ENCODE measurements at regions not wholly inside any gene's neighbourhood (a gene's known extent, or its start where the extent isn't known, plus 50 kb on each side); places are given as distances from the start of the nearest gene placed in this dataset.

DNA sequence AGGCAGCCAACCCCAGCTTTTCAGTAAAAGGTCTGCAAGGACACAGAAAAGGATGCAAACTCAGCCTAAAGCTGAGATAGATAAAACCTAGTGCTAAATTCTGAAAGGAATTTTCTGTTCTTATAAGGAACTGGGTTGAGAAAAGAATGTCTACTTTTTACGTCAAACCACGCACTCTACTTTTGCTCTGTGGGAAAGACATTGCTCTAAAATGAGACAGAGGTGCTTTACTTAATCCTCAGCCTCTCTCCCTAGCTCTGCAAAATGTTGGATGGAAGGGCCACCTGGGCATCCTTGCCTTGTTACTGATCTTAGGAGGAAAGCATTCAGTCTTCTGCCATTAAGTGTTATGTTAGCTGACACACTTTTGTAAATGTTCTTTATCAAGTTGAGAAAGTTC, 72.1 kb upstream of the LINC00305 start:
- H4K20me1 ChIP-seq (ENCODE audit: insufficient read depth): no peaks in the 10 kb centered on the region
- no peaks in the 10 kb centered on the region for H3K36me3 ChIP-seq (ENCODE audit: insufficient read depth, low read length)
- H3K4me3 ChIP-seq (ENCODE audit: low read length): no peak overlapping the region
- H3K27me3 ChIP-seq (ENCODE audit: insufficient read depth, low read depth, low read length): no peaks in the 10 kb centered on the region
- H2AFZ ChIP-seq (ENCODE audit: low read depth, low read length): no peak overlapping the region
- H3K9ac ChIP-seq (ENCODE audit: low read length): no peak overlapping the region
- H3K27ac ChIP-seq (ENCODE audit: low read length): no peak overlapping the region
- H3K9me2 ChIP-seq (ENCODE audit: insufficient read depth, low read length): no peaks in the 10 kb centered on the region
- no peaks in the 10 kb centered on the region for H3F3A ChIP-seq (ENCODE audit: insufficient read depth, low read length, poor library complexity, severe bottlenecking)
- no peak for TF ChIP-seq POLR2AphosphoS5 (IDR thresholded peaks at IDR 0.05)
- no peak for TF ChIP-seq EP300 (conservative IDR thresholded peaks at IDR 0.05; ENCODE audit: poor library complexity, severe bottlenecking)
- TF ChIP-seq, protein P1, sequence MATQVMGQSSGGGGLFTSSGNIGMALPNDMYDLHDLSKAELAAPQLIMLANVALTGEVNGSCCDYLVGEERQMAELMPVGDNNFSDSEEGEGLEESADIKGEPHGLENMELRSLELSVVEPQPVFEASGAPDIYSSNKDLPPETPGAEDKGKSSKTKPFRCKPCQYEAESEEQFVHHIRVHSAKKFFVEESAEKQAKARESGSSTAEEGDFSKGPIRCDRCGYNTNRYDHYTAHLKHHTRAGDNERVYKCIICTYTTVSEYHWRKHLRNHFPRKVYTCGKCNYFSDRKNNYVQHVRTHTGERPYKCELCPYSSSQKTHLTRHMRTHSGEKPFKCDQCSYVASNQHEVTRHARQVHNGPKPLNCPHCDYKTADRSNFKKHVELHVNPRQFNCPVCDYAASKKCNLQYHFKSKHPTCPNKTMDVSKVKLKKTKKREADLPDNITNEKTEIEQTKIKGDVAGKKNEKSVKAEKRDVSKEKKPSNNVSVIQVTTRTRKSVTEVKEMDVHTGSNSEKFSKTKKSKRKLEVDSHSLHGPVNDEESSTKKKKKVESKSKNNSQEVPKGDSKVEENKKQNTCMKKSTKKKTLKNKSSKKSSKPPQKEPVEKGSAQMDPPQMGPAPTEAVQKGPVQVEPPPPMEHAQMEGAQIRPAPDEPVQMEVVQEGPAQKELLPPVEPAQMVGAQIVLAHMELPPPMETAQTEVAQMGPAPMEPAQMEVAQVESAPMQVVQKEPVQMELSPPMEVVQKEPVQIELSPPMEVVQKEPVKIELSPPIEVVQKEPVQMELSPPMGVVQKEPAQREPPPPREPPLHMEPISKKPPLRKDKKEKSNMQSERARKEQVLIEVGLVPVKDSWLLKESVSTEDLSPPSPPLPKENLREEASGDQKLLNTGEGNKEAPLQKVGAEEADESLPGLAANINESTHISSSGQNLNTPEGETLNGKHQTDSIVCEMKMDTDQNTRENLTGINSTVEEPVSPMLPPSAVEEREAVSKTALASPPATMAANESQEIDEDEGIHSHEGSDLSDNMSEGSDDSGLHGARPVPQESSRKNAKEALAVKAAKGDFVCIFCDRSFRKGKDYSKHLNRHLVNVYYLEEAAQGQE (IDR thresholded peaks at IDR 0.05; ENCODE audit: borderline replicate concordance): no peak
- no peak for TF ChIP-seq MXI1 (conservative IDR thresholded peaks at IDR 0.05; ENCODE audit: poor library complexity, severe bottlenecking)
- TF ChIP-seq SMC3 (conservative IDR thresholded peaks at IDR 0.05; ENCODE audit: poor library complexity): no peak
- no peak for TF ChIP-seq RAD21 (conservative IDR thresholded peaks at IDR 0.05)
- no peak for TF ChIP-seq TAF1 (IDR thresholded peaks at IDR 0.05; ENCODE audit: low read depth)
- TF ChIP-seq EZH2 (IDR thresholded peaks at IDR 0.05; ENCODE audit: borderline replicate concordance, insufficient read depth, low read length, poor library complexity, severe bottlenecking): no peak
- TF ChIP-seq, protein P2, sequence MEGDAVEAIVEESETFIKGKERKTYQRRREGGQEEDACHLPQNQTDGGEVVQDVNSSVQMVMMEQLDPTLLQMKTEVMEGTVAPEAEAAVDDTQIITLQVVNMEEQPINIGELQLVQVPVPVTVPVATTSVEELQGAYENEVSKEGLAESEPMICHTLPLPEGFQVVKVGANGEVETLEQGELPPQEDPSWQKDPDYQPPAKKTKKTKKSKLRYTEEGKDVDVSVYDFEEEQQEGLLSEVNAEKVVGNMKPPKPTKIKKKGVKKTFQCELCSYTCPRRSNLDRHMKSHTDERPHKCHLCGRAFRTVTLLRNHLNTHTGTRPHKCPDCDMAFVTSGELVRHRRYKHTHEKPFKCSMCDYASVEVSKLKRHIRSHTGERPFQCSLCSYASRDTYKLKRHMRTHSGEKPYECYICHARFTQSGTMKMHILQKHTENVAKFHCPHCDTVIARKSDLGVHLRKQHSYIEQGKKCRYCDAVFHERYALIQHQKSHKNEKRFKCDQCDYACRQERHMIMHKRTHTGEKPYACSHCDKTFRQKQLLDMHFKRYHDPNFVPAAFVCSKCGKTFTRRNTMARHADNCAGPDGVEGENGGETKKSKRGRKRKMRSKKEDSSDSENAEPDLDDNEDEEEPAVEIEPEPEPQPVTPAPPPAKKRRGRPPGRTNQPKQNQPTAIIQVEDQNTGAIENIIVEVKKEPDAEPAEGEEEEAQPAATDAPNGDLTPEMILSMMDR (IDR thresholded peaks at IDR 0.05; ENCODE audit: poor library complexity, severe bottlenecking): no peak
- no peaks in the 10 kb centered on the region for H3K9me3 ChIP-seq (ENCODE audit: low read length)
- no peaks in the 10 kb centered on the region for H3K79me2 ChIP-seq (replicated peaks; ENCODE audit: insufficient read depth, low read length)
- no peak overlapping the region for H3K4me2 ChIP-seq (ENCODE audit: low read length)

DNA sequence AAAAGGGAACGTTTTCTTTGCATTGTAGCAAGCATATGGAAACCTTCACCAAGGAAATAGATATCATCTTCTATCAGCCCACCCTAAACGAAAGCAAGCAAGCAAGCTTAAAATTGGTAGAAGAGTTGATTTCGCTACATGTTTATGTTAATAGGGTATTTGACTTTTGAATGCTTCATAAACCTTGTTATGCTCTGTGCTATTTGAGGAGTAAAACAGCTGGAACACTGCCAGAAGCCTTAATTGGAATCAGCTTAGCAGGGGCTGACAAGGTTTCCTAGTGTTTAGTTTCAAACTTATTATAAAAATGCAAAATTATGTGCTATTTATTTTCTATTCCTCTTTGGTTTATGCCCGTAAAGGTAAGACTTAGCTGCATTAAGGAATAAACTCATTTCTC, 70.6 kb upstream of the LINC00305 start:
- TF ChIP-seq, protein P1 (IDR thresholded peaks at IDR 0.05; ENCODE audit: borderline replicate concordance): no peak
- TF ChIP-seq, protein P2 (IDR thresholded peaks at IDR 0.05; ENCODE audit: poor library complexity, severe bottlenecking): no peak
- no peak for TF ChIP-seq TAF1 (IDR thresholded peaks at IDR 0.05; ENCODE audit: low read depth)
- no peak for TF ChIP-seq MXI1 (conservative IDR thresholded peaks at IDR 0.05; ENCODE audit: poor library complexity, severe bottlenecking)
- TF ChIP-seq EP300 (conservative IDR thresholded peaks at IDR 0.05; ENCODE audit: poor library complexity, severe bottlenecking): no peak
- TF ChIP-seq SMC3 (conservative IDR thresholded peaks at IDR 0.05; ENCODE audit: poor library complexity): no peak
- TF ChIP-seq RAD21 (conservative IDR thresholded peaks at IDR 0.05): no peak
- TF ChIP-seq EZH2 (IDR thresholded peaks at IDR 0.05; ENCODE audit: borderline replicate concordance, insufficient read depth, low read length, poor library complexity, severe bottlenecking): no peak
- TF ChIP-seq POLR2AphosphoS5 (IDR thresholded peaks at IDR 0.05): no peak
- Histone ChIP-seq H4K20me1 (ENCODE audit: insufficient read depth) (no peaks in the 10 kb centered on the region), H3K4me2 (ENCODE audit: low read length) (no peak overlapping the region), H3K9ac (ENCODE audit: low read length) (no peak overlapping the region), H3K9me2 (ENCODE audit: insufficient read depth, low read length) (no peaks in the 10 kb centered on the region), H3K4me3 (ENCODE audit: low read length) (no peak overlapping the region), H3K27ac (ENCODE audit: low read length) (no peak overlapping the region), H2AFZ (ENCODE audit: low read depth, low read length) (no peak overlapping the region), H3K36me3 (ENCODE audit: insufficient read depth, low read length) (no peaks in the 10 kb centered on the region), H3K27me3 (ENCODE audit: insufficient read depth, low read depth, low read length) (no peaks in the 10 kb centered on the region), H3F3A (ENCODE audit: insufficient read depth, low read length, poor library complexity, severe bottlenecking) (no peaks in the 10 kb centered on the region), H3K9me3 (ENCODE audit: low read length) (no peaks in the 10 kb centered on the region), H3K79me2 (replicated peaks; ENCODE audit: insufficient read depth, low read length) (no peaks in the 10 kb centered on the region)

Measured in neural cell (in vitro differentiated cells).